SH-SY5Y (cell line): ENCODE measurements at regions not wholly inside any gene's neighbourhood (a gene's known extent, or its start where the extent isn't known, plus 50 kb on each side); places are given as distances from the start of the nearest gene placed in this dataset.

Experiments
- GATA2 ChIP-seq: IDR thresholded peaks from 2 replicates; pipeline ENCODE4 v1.6.1; 2011; ENCODE audit warnings: mild to moderate bottlenecking, low read depth, low read length
- GATA3 ChIP-seq: IDR thresholded peaks from 2 replicates; pipeline ENCODE4 v1.6.1; 2011; ENCODE audit warnings: low read depth, mild to moderate bottlenecking, low read length, moderate library complexity

GRCh38 chr15:36472672-36473071 is 106.8 kb upstream of the CDIN1 start:
- TF ChIP-seq GATA3: no peak
- no peak for TF ChIP-seq GATA2
